Type B pancreatic cell (in vitro differentiated cells): ENCODE measurements at regions not wholly inside any gene's neighbourhood (a gene's known extent, or its start where the extent isn't known, plus 50 kb on each side); places are given as distances from the start of the nearest gene placed in this dataset.

Experiments
- DNase-seq: peaks from one replicate; pipeline ENCODE4 v3.0.0; 2021; ENCODE audit warnings: mixed read lengths; ENCODE audit not compliant: unreplicated experiment; ENCODE audit errors: extremely low spot score
- H3K27ac Mint-ChIP-seq: 2 replicates; pipeline ENCODE4 v1.8.0; 2021; ENCODE audit warnings: mild to moderate bottlenecking, mixed read lengths
- H3K27me3 Mint-ChIP-seq: 2 replicates; pipeline ENCODE4 v1.8.0; 2021; ENCODE audit warnings: mixed read lengths
- H3K36me3 Mint-ChIP-seq: 2 replicates; pipeline ENCODE4 v1.8.0; 2021; ENCODE audit warnings: mixed read lengths
- H3K4me1 Mint-ChIP-seq: one replicate; pipeline ENCODE4 v1.8.0; 2021; ENCODE audit warnings: mixed read lengths; ENCODE audit not compliant: unreplicated experiment
- H3K4me3 Mint-ChIP-seq: 2 replicates; pipeline ENCODE4 v1.8.0; 2021; ENCODE audit warnings: mild to moderate bottlenecking, mixed read lengths
- H3K9me3 Mint-ChIP-seq: 2 replicates; pipeline ENCODE4 v1.8.0; 2021; ENCODE audit warnings: mixed read lengths
- CTCF ChIP-seq: fragments of 200-600 bp; sonication (generic); conservative IDR thresholded peaks from 2 replicates; pipeline ENCODE4 v1.5.0; 2021; ENCODE audit warnings: antibody characterized with exemption, mild to moderate bottlenecking

GRCh38 chr2:145360129-145360790 lies 840.3 kb upstream of the ZEB2 start:
- Mint-ChIP-seq H3K4me3 (no peak overlapping the region), H3K9me3 (no peaks in the 10 kb centered on the region), H3K4me1 (peaks cover 3% of the 10 kb centered on the region), H3K27me3 (no peaks in the 10 kb centered on the region), H3K27ac (no peak overlapping the region), H3K36me3 (no peaks in the 10 kb centered on the region)
- TF ChIP-seq CTCF, result no peak
- DNase-seq, result no peak

- Mint-ChIP-seq H3K4me1 (peaks cover 3% of the 10 kb centered on the region), H3K36me3 (no peaks in the 10 kb centered on the region), H3K4me3 (no peak overlapping the region), H3K27ac (no peak overlapping the region), H3K9me3 (no peaks in the 10 kb centered on the region), H3K27me3 (no peaks in the 10 kb centered on the region)
- no peak for TF ChIP-seq CTCF
- no peak for DNase-seq
These were observed 839.6 kb upstream of the ZEB2 start for GRCh38 chr2:145359561-145359960.

- no peak for DNase-seq
- TF ChIP-seq CTCF, result no peak
- H3K9me3 Mint-ChIP-seq, result no peaks in the 10 kb centered on the region
- H3K4me3 Mint-ChIP-seq, result no peak overlapping the region
- H3K4me1 Mint-ChIP-seq, result peaks cover 7% of the 10 kb centered on the region
- H3K36me3 Mint-ChIP-seq, result no peaks in the 10 kb centered on the region
- no peak overlapping the region for H3K27ac Mint-ChIP-seq
- peaks cover 3% of the 10 kb centered on the region for H3K27me3 Mint-ChIP-seq
These were observed 836.1 kb upstream of the ZEB2 start for GRCh38 chr2:145356056-145356455.

- Mint-ChIP-seq H3K4me1 (peaks cover 4% of the 10 kb centered on the region), H3K4me3 (no peak overlapping the region), H3K27ac (no peak overlapping the region), H3K36me3 (no peaks in the 10 kb centered on the region), H3K27me3 (peaks cover 9% of the 10 kb centered on the region), H3K9me3 (no peaks in the 10 kb centered on the region)
- TF ChIP-seq CTCF, result no peak
- no peak for DNase-seq
These were observed 832.6 kb upstream of the ZEB2 start for GRCh38 chr2:145352484-145352883.

- Mint-ChIP-seq H3K4me3 (no peak overlapping the region), H3K27ac (no peak overlapping the region), H3K9me3 (no peaks in the 10 kb centered on the region), H3K36me3 (no peaks in the 10 kb centered on the region), H3K4me1 (peaks cover 4% of the 10 kb centered on the region), H3K27me3 (peaks cover 9% of the 10 kb centered on the region)
- no peak for TF ChIP-seq CTCF
- no peak for DNase-seq
These were observed 832.0 kb upstream of the ZEB2 start for GRCh38 chr2:145351864-145352425.
